AG04449 (cell line): ENCODE measurements at regions not wholly inside any gene's neighbourhood (a gene's known extent, or its start where the extent isn't known, plus 50 kb on each side); places are given as distances from the start of the nearest gene placed in this dataset.

ENCODE experiments used
- CTCF ChIA-PET: fragments of 350-600 bp; formaldehyde crosslinking; extraction: SDS; loops from one replicate; lab custom pipeline; 2021; ENCODE audit warnings: antibody characterized with exemption; lab: Yijun Ruan, JAX
- POLR2A ChIA-PET: fragments of 400-600, 350-600 bp; formaldehyde crosslinking; extraction: SDS; loops from one replicate; lab custom pipeline; 2020; ENCODE audit warnings: antibody characterized with exemption, inconsistent platforms; lab: Yijun Ruan, JAX
- DNase-seq: peaks from one replicate; pipeline ENCODE4 v3.0.0-alpha.2; 2010; ENCODE audit warnings: low read depth, low spot score
- H3K4me3 ChIP-seq: 2 replicates; pipeline ENCODE4 v1.5.1; 2011; ENCODE audit warnings: low read depth, mild to moderate bottlenecking, control low read depth, low read length
- TF ChIP-seq, protein P1 (sequence below): IDR thresholded peaks from one replicate; pipeline ENCODE4 v1.5.1; 2011; ENCODE audit warnings: mild to moderate bottlenecking, moderate library complexity, low read length, control low read depth, inconsistent platforms; ENCODE audit not compliant: insufficient read depth; ENCODE audit errors: missing control alignments

DNA sequence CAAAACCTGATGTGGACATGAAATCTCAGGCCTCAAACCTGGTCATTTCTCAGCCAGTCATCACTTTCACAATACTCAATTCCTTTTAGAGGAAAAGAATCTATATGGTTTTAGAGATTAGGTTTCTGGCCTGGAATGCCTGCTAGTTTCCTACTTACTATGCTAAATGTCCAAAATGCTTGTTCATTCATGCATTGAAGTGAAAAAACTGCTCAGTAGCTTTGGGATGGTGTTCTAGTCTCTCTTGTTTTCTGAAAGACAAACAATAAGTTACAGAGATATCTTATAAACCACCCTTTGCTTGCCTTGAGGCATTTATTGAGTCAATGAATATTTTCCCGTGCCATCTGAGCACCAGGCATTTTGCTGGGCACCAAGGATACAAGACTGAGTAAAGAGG, 1146.5 kb upstream of the GOT2 start:
- no peak overlapping the region for H3K4me3 ChIP-seq
- POLR2A ChIA-PET: no interaction called here
- DNase-seq: no peak
- TF ChIP-seq, protein P1, sequence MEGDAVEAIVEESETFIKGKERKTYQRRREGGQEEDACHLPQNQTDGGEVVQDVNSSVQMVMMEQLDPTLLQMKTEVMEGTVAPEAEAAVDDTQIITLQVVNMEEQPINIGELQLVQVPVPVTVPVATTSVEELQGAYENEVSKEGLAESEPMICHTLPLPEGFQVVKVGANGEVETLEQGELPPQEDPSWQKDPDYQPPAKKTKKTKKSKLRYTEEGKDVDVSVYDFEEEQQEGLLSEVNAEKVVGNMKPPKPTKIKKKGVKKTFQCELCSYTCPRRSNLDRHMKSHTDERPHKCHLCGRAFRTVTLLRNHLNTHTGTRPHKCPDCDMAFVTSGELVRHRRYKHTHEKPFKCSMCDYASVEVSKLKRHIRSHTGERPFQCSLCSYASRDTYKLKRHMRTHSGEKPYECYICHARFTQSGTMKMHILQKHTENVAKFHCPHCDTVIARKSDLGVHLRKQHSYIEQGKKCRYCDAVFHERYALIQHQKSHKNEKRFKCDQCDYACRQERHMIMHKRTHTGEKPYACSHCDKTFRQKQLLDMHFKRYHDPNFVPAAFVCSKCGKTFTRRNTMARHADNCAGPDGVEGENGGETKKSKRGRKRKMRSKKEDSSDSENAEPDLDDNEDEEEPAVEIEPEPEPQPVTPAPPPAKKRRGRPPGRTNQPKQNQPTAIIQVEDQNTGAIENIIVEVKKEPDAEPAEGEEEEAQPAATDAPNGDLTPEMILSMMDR: no peak
- CTCF ChIA-PET: no interaction called here

DNA sequence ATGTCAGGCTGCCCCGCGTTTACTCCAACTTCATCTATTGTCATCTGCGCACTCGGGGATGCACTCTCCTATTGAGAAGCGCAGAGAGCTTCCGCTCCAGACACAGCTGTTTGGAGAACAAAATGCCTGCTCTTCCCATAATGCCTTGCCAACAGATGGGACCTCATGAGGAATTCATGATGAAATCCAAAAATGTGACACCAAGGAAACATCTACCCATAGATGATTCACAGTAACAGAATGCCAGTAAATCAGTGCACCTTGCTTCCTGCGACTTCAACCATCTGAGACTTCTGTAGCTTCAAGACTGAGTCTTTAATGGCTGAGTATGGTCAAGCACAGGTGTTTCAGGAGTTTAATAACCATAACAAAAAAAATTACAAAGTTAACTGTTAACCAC, 1144.9 kb upstream of the GOT2 start:
- CTCF ChIA-PET: no interaction called here
- H3K4me3 ChIP-seq: no peak overlapping the region
- TF ChIP-seq, protein P1: no peak
- POLR2A ChIA-PET: no interaction called here
- DNase-seq: no peak

DNA sequence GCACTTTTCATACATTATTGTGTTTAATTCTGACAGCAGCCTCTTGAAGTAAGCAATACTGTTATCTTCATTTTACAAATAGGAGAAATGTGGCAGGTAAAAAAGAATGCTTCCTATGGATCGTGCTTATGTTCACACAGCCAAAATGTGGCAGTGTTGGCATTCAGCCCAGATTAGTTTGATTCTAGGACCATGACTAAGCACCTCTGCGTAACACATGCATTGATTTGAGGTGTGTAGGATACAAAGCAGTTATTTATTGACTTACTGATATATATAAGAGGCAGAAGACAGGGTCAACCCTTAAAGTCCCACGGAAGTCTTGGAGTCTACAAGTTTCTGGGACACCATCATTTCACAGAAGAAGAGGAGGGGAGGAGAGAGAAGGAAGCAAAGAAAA, 1144.4 kb upstream of the GOT2 start:
- ChIA-PET POLR2A (no interaction called here), CTCF (no interaction called here)
- no peak overlapping the region for H3K4me3 ChIP-seq
- TF ChIP-seq, protein P1: no peak
- no peak for DNase-seq

DNA sequence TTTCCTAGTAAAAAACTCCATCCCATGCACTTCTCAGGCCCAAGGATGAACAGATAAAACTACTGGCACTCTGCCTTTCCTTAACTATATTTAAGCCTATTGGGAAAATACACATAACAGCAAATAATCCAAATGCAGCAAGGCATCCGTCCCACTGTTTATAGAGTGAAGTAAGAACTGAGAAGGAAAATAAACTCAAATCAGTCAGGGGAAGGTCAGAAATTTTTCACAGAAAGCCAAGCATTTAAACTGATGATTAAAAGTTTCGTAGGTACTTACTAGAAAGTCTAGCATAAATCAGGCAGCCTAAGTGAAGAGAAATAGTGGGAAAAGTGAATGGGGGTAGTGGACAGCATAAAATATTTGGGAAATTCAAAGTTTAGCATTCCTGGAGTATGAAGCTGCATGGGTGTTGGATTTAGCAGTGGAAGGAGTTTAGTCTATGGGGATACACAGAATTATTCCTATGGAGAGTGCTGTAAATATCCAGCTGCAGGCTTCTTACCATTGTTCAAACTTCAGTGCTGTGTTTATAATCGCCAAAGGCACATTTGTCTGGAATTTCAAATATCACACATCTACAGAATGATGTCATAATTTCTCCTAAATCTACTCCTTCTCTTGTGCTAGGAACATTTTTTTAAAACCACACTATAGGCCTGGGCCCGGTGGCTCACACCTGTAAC, 1131.0 kb upstream of the GOT2 start:
- TF ChIP-seq, protein P1: no peak
- no peak for DNase-seq
- POLR2A ChIA-PET: no interaction called here
- H3K4me3 ChIP-seq: no peak overlapping the region
- CTCF ChIA-PET: no interaction called here

DNA sequence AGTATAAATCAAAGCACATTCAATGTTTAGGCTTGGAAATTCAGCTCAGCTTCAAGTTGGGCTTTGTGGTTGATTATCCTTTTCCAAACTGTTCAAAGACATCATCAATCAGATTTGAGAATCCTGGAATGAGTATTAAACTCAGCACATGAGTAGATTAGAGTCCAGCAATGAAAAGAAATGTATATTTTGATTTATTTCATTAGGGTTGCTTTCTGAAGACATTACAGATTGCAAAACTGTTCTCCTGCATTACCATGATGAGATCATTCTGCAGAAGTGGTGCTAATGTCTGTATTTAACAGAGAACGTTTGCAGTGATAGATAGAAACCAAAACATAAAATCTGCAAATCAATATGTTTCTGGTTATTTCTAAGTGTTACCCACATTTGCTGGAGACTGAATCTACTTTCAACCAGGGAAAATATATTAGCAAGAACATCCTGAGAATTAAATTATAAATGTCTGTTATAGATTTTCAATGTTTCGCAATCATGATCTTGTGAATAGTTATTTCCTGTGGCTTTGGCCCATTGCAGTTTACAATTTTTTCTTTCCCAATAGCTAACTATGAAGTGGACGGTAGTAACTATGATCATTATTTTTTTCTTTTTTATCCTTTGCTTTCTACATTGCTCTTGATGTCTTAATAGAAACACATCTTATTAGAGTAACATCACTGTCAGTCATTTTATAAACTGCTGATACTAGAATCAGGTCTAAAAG, 1125.7 kb upstream of the GOT2 start:
- TF ChIP-seq, protein P1: no peak
- no peak for DNase-seq
- H3K4me3 ChIP-seq: no peak overlapping the region
- CTCF ChIA-PET: no interaction called here
- POLR2A ChIA-PET: no interaction called here

DNA sequence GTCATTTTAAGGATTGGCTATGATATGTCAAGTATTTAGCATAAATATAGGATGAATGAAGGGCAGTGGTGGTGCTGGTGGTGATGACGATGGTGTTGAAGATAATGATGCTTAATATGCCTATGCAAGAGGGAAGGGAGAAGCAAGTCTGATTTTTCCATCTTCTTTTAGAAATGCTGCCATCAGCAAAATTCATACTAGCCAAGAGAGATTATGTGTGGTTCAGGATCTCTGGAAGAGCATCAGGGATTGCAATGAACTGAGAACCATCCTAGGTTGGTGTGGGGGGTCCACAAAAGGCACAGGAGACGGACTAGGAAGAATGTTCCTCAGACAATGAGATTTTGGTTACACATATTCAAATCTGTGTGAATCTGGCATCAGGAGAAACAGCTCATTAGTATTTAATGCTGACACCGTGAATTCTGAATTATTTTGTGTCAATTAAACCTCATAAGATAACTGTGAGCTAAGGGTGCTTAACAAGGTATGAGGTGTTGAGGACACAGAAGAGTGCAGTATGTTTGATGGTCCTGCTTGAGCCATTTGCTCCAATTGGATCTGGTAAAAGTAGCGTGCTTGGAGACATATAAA, 1120.8 kb upstream of the GOT2 start:
- TF ChIP-seq, protein P1: no peak
- CTCF ChIA-PET: interaction anchor here (0.6 kb wide), 1 partner anchor 510 kb away, joined by 3 read pairs; no protein-coding TSS in a partner anchor

More for the DNA sequence above, 1120.8 kb upstream of the GOT2 start:
- no peak for DNase-seq
- POLR2A ChIA-PET: no interaction called here
- H3K4me3 ChIP-seq: no peak overlapping the region
